IPS DF 6.9 (cell line): ENCODE measurements at regions not wholly inside any gene's neighbourhood (a gene's known extent, or its start where the extent isn't known, plus 50 kb on each side); places are given as distances from the start of the nearest gene placed in this dataset.

Source experiments
- DNase-seq: peaks from one replicate; pipeline ENCODE4 v3.0.0-alpha.2; 2013; ENCODE audit warnings: low read depth, low spot score
- H3K27ac ChIP-seq: one replicate; pipeline ENCODE4 v1.5.1; 2013; ENCODE audit warnings: low read length, control low read depth
- H3K27me3 ChIP-seq: 2 replicates; pipeline ENCODE4 v1.6.1; 2013; ENCODE audit warnings: mild to moderate bottlenecking, low read length; ENCODE audit not compliant: control insufficient read depth, insufficient read depth
- H3K36me3 ChIP-seq: 2 replicates; pipeline ENCODE4 v1.6.1; 2013; ENCODE audit warnings: low read length; ENCODE audit not compliant: control insufficient read depth, insufficient read depth
- H3K4me1 ChIP-seq: 2 replicates; pipeline ENCODE4 v1.6.1; 2013; ENCODE audit warnings: low read length; ENCODE audit not compliant: control insufficient read depth, insufficient read depth
- H3K4me3 ChIP-seq: 2 replicates; pipeline ENCODE4 v1.5.1; 2013; ENCODE audit warnings: mild to moderate bottlenecking, low read length
- H3K9me3 ChIP-seq: 2 replicates; pipeline ENCODE4 v1.6.1; 2013; ENCODE audit warnings: low read length, inconsistent platforms; ENCODE audit not compliant: control insufficient read depth, insufficient read depth
- WGBS: extraction: QIAGEN DNeasy Blood & Tissue Kit; methylation state at CpG from one replicate; pipeline ENCODE4 v1.1.7; 2013; ENCODE audit warnings: mixed read lengths, missing lambda C conversion rate; ENCODE audit not compliant: insufficient read length, insufficient coverage; 5-methylcytosine and 5-hydroxymethylcytosine counted together

DNA sequence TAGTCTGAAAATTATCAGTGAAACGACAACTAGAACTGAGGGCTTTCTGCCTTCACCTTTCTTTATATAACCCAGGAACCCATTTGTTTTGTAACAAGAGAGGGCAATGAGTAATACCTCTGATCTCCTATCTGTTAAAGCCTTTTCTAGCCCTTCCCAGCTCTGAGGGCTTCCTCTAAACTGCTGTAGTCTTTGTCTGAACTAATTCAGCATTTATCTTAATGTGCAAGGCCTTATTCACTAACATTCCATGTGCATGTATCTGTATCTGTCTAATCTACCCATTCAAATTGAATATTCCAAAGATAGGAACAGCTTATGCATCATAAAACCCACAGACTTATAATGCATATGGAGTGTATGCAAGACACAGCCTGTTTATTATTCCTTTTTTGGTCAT lies 167.1 kb downstream of the LYPLAL1 start:
- Histone ChIP-seq H3K36me3 (no peaks in the 10 kb centered on the region), H3K27me3 (no peaks in the 10 kb centered on the region), H3K27ac (no peak overlapping the region), H3K4me1 (no peaks in the 10 kb centered on the region), H3K4me3 (no peak overlapping the region), H3K9me3 (no peaks in the 10 kb centered on the region)
- no peak for DNase-seq
- no CpG with 5 or more reads among the region's 1 CpG for WGBS

DNA sequence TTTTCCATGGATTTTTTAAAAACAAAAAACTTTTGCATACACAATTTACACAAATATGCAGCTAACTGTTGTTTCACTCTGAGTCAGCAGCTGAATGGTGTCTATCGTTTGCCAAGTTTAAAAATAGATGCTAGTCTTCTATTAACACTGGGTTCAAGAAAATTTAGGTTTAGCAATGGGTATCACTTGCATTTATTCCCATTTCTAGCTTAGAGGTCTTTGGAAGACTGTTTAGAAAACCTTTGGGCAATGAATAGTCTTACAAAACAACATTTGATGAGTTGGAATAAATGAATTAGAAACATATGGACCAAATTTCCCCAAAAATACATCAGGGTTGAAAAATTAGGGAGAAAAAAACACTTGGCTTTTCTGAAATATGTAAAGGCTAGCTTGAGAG lies 165.8 kb downstream of the LYPLAL1 start:
- Histone ChIP-seq H3K4me3 (no peak overlapping the region), H3K4me1 (no peaks in the 10 kb centered on the region), H3K9me3 (no peaks in the 10 kb centered on the region), H3K36me3 (no peaks in the 10 kb centered on the region), H3K27me3 (no peaks in the 10 kb centered on the region), H3K27ac (no peak overlapping the region)
- WGBS, result no CpG with 5 or more reads among the region's 1 CpG
- DNase-seq, result no peak

DNA sequence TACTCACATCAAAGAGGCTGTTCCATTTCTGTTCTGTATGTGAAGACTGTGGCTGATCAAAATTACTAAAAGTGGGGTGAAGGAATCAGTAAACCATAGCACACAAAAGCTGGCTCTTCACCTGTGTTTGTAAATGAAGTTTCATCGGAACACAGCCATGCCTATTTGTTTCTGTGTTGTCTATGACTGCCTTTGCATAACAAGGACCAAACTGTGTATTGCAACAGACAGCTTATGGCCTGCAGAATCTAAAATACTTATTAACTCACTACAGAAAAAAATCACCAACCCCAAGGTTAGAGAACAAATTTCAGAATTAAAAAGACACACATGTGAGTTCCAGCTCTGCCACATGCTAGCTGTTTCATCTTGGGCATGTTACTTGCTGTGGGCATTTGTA lies 163.9 kb downstream of the LYPLAL1 start:
- Histone ChIP-seq H3K27ac (no peak overlapping the region), H3K27me3 (no peaks in the 10 kb centered on the region), H3K36me3 (no peaks in the 10 kb centered on the region), H3K4me3 (no peak overlapping the region), H3K9me3 (no peaks in the 10 kb centered on the region), H3K4me1 (no peaks in the 10 kb centered on the region)
- no CpG with 5 or more reads among the region's 1 CpG for WGBS
- DNase-seq, result no peak

DNA sequence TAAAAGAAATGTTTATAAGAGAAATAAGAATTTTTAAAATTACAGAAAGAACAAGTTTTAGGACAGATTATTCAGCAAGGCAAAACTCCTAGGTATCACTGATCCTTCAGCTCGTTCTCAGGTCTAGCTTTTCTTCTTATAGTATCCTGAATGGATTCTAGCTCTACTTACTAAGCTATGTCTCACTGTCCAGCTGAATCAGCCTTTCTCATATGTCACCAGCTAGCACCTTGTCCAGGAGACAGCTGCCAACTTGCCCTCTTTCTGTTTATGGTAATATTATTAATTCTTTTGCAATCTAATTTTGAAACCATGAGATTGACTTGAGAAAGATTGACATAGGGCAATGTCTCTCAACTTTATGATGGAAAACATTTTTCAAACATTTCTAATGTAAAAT lies 159.9 kb downstream of the LYPLAL1 start:
- Histone ChIP-seq H3K9me3 (no peaks in the 10 kb centered on the region), H3K36me3 (no peaks in the 10 kb centered on the region), H3K27me3 (no peaks in the 10 kb centered on the region), H3K4me1 (no peaks in the 10 kb centered on the region), H3K4me3 (no peak overlapping the region), H3K27ac (no peak overlapping the region)
- WGBS, result no CpG with 5 or more reads among the region's 1 CpG
- DNase-seq, result no peak

- H3K4me1 ChIP-seq, result no peaks in the 10 kb centered on the region
- no peaks in the 10 kb centered on the region for H3K9me3 ChIP-seq
- H3K36me3 ChIP-seq, result no peaks in the 10 kb centered on the region
- H3K27me3 ChIP-seq, result no peaks in the 10 kb centered on the region
- no peak overlapping the region for H3K27ac ChIP-seq
- WGBS, result no CpG with 5 or more reads among the region's 5 CpGs
- DNase-seq, result no peak
- no peak overlapping the region for H3K4me3 ChIP-seq
Measured at GRCh38 chr1:219331424-219331823, 157.7 kb downstream of the LYPLAL1 start.

DNA sequence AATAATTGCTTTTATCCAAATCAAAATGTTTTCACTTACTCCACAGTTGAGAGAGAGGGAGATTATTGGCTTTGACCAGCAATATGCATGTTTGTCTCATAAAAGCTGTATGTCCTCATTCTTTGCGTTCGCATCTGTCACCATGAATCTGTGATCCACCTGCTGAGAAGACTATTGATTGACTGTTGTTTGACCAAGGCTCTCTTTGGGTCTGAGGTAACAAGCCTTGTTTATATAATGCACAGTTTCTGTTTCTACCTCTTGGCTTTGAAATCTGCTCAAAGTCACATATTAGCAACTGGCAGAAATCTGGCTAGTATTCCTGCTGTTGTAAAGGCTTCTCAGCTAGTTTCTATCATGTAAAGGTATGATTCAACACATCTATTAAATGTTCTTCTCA lies 157.0 kb downstream of the LYPLAL1 start:
- no CpG with 5 or more reads among the region's 2 CpGs for WGBS
- DNase-seq, result no peak

DNA sequence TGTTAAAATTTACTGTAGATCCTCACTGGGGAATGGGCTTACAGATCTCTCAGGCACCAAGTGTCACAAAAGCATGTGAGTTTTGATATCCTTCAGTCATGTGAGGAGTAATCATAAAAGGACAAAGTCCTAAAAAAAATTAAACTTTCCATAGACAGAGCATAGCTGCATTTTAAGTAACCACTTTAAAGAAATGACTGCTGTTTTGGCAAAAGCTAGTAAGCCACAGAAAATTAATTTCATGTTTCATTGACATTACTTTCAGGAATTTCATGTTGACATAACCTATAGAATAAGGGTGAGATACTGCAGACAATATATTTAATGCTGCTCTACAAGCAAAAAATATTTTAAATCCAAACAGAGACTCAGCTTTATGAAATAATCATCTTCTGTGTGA lies 156.3 kb downstream of the LYPLAL1 start:
- no peaks in the 10 kb centered on the region for H3K9me3 ChIP-seq
- no peak overlapping the region for H3K27ac ChIP-seq
- no peak for DNase-seq
- no peak overlapping the region for H3K4me3 ChIP-seq
- no peaks in the 10 kb centered on the region for H3K36me3 ChIP-seq
- no peaks in the 10 kb centered on the region for H3K4me1 ChIP-seq
- no peaks in the 10 kb centered on the region for H3K27me3 ChIP-seq

More for the DNA sequence above, 157.0 kb downstream of the LYPLAL1 start:
- Histone ChIP-seq H3K4me1 (no peaks in the 10 kb centered on the region), H3K36me3 (no peaks in the 10 kb centered on the region), H3K27ac (no peak overlapping the region), H3K4me3 (no peak overlapping the region), H3K27me3 (no peaks in the 10 kb centered on the region), H3K9me3 (no peaks in the 10 kb centered on the region)

DNA sequence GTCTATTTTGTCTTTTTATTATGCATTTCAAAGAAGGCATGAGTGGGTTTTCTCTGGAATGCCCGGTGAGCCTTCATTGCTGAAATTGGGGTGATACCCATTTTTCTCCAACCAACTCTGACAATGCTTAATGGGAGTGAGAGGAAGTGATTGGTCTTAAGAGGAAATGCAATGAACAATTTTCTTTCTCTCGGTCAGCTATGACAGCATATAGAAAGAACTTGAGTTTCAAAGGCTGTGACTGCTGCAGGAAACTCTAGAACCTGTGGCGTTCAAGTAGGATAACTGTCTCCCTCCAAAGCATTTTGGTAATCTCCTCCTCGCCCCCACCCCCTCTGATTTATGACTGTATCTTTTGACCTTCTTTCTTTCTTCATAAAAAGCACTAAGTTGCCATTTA lies 155.9 kb downstream of the LYPLAL1 start:
- WGBS, result no CpG with 5 or more reads among the region's 4 CpGs
- no peaks in the 10 kb centered on the region for H3K4me1 ChIP-seq
- no peak for DNase-seq
- H3K4me3 ChIP-seq, result no peak overlapping the region
- no peaks in the 10 kb centered on the region for H3K36me3 ChIP-seq
- no peaks in the 10 kb centered on the region for H3K27me3 ChIP-seq
- no peaks in the 10 kb centered on the region for H3K9me3 ChIP-seq
- H3K27ac ChIP-seq, result no peak overlapping the region

- Histone ChIP-seq H3K27ac (no peak overlapping the region), H3K4me1 (no peaks in the 10 kb centered on the region), H3K36me3 (no peaks in the 10 kb centered on the region), H3K27me3 (no peaks in the 10 kb centered on the region), H3K4me3 (no peak overlapping the region), H3K9me3 (no peaks in the 10 kb centered on the region)
- DNase-seq, result no peak
- WGBS, result no CpG with 5 or more reads among the region's 9 CpGs
Measured at GRCh38 chr1:219326843-219327242, 153.2 kb downstream of the LYPLAL1 start.

DNA sequence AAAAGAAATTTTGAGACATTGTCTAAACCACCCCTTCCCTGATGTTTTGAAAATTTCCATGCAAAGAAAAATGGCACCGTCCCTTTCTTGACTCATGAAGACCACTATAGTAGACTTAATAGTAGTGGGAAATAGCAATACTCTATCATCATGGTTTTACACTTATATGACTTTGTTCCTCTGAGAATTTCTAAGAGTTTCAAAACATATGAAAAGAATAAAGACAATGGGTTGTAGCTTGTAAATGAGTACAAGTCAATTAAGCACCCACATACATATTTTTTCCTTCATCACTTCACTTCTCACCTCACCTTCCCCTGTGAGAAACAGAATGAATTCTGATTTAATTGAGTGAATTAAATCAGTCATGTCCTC lies 151.7 kb downstream of the LYPLAL1 start:
- no peaks in the 10 kb centered on the region for H3K9me3 ChIP-seq
- H3K4me3 ChIP-seq, result no peak overlapping the region
- H3K4me1 ChIP-seq, result no peaks in the 10 kb centered on the region
- no peak overlapping the region for H3K27ac ChIP-seq
- WGBS, result no CpG with 5 or more reads among the region's 1 CpG
- DNase-seq, result no peak
- H3K27me3 ChIP-seq, result no peaks in the 10 kb centered on the region
- H3K36me3 ChIP-seq, result no peaks in the 10 kb centered on the region

- no peaks in the 10 kb centered on the region for H3K36me3 ChIP-seq
- no peak for DNase-seq
- no peak overlapping the region for H3K27ac ChIP-seq
- H3K4me3 ChIP-seq, result no peak overlapping the region
- H3K9me3 ChIP-seq, result no peaks in the 10 kb centered on the region
- no CpG with 5 or more reads among the region's 6 CpGs for WGBS
- H3K27me3 ChIP-seq, result no peaks in the 10 kb centered on the region
- no peaks in the 10 kb centered on the region for H3K4me1 ChIP-seq
Measured at GRCh38 chr1:219324629-219325367, 151.1 kb downstream of the LYPLAL1 start.
